Activated CD4-positive, CD25-positive, alpha-beta regulatory T cell treated with anti-CD3 and anti-CD28 coated beads, Interleukin-2, amount 50 U/mL, for 72 hours (primary cell): ENCODE measurements at regions not wholly inside any gene's neighbourhood (a gene's known extent, or its start where the extent isn't known, plus 50 kb on each side); places are given as distances from the start of the nearest gene placed in this dataset.

ENCODE experiments used
- DNase-seq: peaks from one replicate; pipeline ENCODE4 v3.0.0; 2021

GRCh38 chr1:30325085-30325935 is 398.1 kb downstream of the MATN1 start:
- no peak for DNase-seq

- no peak for DNase-seq
These were observed 398.9 kb downstream of the MATN1 start for GRCh38 chr1:30324251-30325084.

GRCh38 chr1:30323841-30324240 is 399.5 kb downstream of the MATN1 start:
- no peak for DNase-seq

- DNase-seq, result no peak
These were observed 400.0 kb downstream of the MATN1 start for GRCh38 chr1:30323352-30323751.

- no peak for DNase-seq
These were observed 400.5 kb downstream of the MATN1 start for GRCh38 chr1:30322859-30323257.

GRCh38 chr1:30321996-30322858 is 401.2 kb downstream of the MATN1 start:
- DNase-seq, result no peak

GRCh38 chr1:30321246-30321910 is 402.0 kb downstream of the MATN1 start:
- no peak for DNase-seq

GRCh38 chr1:30320581-30320890 is 402.8 kb downstream of the MATN1 start:
- DNase-seq, result no peak

GRCh38 chr1:30319765-30320580 is 403.4 kb downstream of the MATN1 start:
- DNase-seq, result no peak

GRCh38 chr1:30318864-30319718 is 404.3 kb downstream of the MATN1 start:
- no peak for DNase-seq

GRCh38 chr1:30318413-30318812 is 405.0 kb downstream of the MATN1 start:
- no peak for DNase-seq

- DNase-seq, result no peak
These were observed 405.5 kb downstream of the MATN1 start for GRCh38 chr1:30317921-30318320.

- no peak for DNase-seq
These were observed 407.3 kb downstream of the MATN1 start for GRCh38 chr1:30316056-30316455.

- no peak for DNase-seq
These were observed 408.0 kb downstream of the MATN1 start for GRCh38 chr1:30315185-30315960.

- DNase-seq, result no peak
These were observed 408.8 kb downstream of the MATN1 start for GRCh38 chr1:30314591-30314990.

GRCh38 chr1:30313584-30313983 is 409.8 kb downstream of the MATN1 start:
- no peak for DNase-seq

- no peak for DNase-seq
These were observed 410.2 kb downstream of the MATN1 start for GRCh38 chr1:30313176-30313575.

GRCh38 chr1:30312226-30312625 is 411.2 kb downstream of the MATN1 start:
- no peak for DNase-seq

- no peak for DNase-seq
These were observed 411.6 kb downstream of the MATN1 start for GRCh38 chr1:30311749-30312148.
